ENCODE measurements at regions not wholly inside any gene's neighbourhood (a gene's known extent, or its start where the extent isn't known, plus 50 kb on each side); places are given as distances from the start of the nearest gene placed in this dataset.

DNA sequence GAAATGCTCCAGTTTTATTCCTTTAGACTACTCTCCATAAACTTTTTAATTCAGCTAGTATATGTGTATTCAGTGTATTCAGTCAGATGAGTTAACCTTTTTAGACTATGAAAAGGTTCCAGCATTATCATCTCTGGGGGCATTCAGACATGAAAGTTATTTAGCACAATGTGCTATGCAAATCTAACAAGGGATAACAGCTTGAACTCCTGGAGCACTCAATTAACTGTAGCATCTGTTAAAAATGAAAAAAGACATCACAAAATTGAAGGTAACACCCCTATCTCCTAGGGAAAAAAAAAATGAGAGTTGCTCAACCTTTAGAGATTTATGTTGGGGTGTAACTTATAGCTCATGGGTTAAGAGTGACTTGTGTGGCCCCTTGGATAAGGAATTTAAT is 211.5 kb downstream of the PHLDA1 start:
- Mint-ChIP-seq H3K36me3 (ENCODE audit: low read depth) (no peaks in the 10 kb centered on the region), H3K4me1 (peaks cover 34% of the 10 kb centered on the region), H3K27ac (no peak overlapping the region; the same call in 1 of the 2 replicates), H3K9me3 (no peaks in the 10 kb centered on the region), H3K27me3 (ENCODE audit: insufficient read depth, low read depth, poor library complexity) (no peaks in the 10 kb centered on the region), H3K4me3 (no peak overlapping the region)
- no peak overlapping the region for H3K4me3 ChIP-seq
- H3F3A ChIP-seq (replicated peaks; ENCODE audit: low read depth): no peaks in the 10 kb centered on the region
- H3K4me1 ChIP-seq (ENCODE audit: insufficient read depth): peaks cover 16% of the 10 kb centered on the region
- no peak for TF ChIP-seq EZH2 (IDR thresholded peaks at IDR 0.05; ENCODE audit: low read depth, unreplicated experiment)
- TF ChIP-seq ZNF114 (CRISPR knock-in tag; IDR thresholded peaks at IDR 0.05): no peak
- TF ChIP-seq ZNF331 (CRISPR knock-in tag; IDR thresholded peaks at IDR 0.05; ENCODE audit: low read depth): no peak
- TF ChIP-seq POLR2AphosphoS5 (IDR thresholded peaks at IDR 0.05; ENCODE audit: low read depth): no peak
- TF ChIP-seq, protein P1, sequence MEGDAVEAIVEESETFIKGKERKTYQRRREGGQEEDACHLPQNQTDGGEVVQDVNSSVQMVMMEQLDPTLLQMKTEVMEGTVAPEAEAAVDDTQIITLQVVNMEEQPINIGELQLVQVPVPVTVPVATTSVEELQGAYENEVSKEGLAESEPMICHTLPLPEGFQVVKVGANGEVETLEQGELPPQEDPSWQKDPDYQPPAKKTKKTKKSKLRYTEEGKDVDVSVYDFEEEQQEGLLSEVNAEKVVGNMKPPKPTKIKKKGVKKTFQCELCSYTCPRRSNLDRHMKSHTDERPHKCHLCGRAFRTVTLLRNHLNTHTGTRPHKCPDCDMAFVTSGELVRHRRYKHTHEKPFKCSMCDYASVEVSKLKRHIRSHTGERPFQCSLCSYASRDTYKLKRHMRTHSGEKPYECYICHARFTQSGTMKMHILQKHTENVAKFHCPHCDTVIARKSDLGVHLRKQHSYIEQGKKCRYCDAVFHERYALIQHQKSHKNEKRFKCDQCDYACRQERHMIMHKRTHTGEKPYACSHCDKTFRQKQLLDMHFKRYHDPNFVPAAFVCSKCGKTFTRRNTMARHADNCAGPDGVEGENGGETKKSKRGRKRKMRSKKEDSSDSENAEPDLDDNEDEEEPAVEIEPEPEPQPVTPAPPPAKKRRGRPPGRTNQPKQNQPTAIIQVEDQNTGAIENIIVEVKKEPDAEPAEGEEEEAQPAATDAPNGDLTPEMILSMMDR (conservative IDR thresholded peaks at IDR 0.05; ENCODE audit: low read depth in 2 of 2): no peak
- TF ChIP-seq JUNB (IDR thresholded peaks at IDR 0.05; ENCODE audit: unreplicated experiment): no peak
- TF ChIP-seq, protein P2, sequence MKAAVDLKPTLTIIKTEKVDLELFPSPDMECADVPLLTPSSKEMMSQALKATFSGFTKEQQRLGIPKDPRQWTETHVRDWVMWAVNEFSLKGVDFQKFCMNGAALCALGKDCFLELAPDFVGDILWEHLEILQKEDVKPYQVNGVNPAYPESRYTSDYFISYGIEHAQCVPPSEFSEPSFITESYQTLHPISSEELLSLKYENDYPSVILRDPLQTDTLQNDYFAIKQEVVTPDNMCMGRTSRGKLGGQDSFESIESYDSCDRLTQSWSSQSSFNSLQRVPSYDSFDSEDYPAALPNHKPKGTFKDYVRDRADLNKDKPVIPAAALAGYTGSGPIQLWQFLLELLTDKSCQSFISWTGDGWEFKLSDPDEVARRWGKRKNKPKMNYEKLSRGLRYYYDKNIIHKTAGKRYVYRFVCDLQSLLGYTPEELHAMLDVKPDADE (IDR thresholded peaks at IDR 0.05): no peak
- TF ChIP-seq, protein P3, sequence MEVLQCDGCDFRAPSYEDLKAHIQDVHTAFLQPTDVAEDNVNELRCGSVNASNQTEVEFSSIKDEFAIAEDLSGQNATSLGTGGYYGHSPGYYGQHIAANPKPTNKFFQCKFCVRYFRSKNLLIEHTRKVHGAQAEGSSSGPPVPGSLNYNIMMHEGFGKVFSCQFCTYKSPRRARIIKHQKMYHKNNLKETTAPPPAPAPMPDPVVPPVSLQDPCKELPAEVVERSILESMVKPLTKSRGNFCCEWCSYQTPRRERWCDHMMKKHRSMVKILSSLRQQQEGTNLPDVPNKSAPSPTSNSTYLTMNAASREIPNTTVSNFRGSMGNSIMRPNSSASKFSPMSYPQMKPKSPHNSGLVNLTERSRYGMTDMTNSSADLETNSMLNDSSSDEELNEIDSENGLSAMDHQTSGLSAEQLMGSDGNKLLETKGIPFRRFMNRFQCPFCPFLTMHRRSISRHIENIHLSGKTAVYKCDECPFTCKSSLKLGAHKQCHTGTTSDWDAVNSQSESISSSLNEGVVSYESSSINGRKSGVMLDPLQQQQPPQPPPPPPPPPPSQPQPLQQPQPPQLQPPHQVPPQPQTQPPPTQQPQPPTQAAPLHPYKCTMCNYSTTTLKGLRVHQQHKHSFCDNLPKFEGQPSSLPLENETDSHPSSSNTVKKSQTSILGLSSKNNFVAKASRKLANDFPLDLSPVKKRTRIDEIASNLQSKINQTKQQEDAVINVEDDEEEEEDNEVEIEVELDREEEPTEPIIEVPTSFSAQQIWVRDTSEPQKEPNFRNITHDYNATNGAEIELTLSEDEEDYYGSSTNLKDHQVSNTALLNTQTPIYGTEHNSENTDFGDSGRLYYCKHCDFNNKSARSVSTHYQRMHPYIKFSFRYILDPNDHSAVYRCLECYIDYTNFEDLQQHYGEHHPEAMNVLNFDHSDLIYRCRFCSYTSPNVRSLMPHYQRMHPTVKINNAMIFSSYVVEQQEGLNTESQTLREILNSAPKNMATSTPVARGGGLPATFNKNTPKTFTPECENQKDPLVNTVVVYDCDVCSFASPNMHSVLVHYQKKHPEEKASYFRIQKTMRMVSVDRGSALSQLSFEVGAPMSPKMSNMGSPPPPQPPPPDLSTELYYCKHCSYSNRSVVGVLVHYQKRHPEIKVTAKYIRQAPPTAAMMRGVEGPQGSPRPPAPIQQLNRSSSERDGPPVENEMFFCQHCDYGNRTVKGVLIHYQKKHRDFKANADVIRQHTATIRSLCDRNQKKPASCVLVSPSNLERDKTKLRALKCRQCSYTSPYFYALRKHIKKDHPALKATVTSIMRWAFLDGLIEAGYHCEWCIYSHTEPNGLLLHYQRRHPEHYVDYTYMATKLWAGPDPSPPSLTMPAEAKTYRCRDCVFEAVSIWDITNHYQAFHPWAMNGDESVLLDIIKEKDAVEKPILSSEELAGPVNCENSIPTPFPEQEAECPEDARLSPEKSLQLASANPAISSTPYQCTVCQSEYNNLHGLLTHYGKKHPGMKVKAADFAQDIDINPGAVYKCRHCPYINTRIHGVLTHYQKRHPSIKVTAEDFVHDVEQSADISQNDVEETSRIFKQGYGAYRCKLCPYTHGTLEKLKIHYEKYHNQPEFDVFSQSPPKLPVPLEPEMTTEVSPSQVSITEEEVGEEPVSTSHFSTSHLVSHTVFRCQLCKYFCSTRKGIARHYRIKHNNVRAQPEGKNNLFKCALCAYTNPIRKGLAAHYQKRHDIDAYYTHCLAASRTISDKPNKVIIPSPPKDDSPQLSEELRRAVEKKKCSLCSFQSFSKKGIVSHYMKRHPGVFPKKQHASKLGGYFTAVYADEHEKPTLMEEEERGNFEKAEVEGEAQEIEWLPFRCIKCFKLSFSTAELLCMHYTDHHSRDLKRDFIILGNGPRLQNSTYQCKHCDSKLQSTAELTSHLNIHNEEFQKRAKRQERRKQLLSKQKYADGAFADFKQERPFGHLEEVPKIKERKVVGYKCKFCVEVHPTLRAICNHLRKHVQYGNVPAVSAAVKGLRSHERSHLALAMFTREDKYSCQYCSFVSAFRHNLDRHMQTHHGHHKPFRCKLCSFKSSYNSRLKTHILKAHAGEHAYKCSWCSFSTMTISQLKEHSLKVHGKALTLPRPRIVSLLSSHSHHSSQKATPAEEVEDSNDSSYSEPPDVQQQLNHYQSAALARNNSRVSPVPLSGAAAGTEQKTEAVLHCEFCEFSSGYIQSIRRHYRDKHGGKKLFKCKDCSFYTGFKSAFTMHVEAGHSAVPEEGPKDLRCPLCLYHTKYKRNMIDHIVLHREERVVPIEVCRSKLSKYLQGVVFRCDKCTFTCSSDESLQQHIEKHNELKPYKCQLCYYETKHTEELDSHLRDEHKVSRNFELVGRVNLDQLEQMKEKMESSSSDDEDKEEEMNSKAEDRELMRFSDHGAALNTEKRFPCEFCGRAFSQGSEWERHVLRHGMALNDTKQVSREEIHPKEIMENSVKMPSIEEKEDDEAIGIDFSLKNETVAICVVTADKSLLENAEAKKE (CRISPR knock-in tag; IDR thresholded peaks at IDR 0.05): no peak
- no peak for TF ChIP-seq STAT1 (IDR thresholded peaks at IDR 0.05; ENCODE audit: unreplicated experiment)
- no peak for TF ChIP-seq CREB1 (CRISPR knock-in tag; IDR thresholded peaks at IDR 0.05; ENCODE audit: low read depth)
- TF ChIP-seq NANOG (IDR thresholded peaks at IDR 0.05; ENCODE audit: borderline replicate concordance): no peak
- TF ChIP-seq EZH2phosphoT487 (IDR thresholded peaks at IDR 0.05; ENCODE audit: unreplicated experiment): no peak
- TF ChIP-seq, protein P4, sequence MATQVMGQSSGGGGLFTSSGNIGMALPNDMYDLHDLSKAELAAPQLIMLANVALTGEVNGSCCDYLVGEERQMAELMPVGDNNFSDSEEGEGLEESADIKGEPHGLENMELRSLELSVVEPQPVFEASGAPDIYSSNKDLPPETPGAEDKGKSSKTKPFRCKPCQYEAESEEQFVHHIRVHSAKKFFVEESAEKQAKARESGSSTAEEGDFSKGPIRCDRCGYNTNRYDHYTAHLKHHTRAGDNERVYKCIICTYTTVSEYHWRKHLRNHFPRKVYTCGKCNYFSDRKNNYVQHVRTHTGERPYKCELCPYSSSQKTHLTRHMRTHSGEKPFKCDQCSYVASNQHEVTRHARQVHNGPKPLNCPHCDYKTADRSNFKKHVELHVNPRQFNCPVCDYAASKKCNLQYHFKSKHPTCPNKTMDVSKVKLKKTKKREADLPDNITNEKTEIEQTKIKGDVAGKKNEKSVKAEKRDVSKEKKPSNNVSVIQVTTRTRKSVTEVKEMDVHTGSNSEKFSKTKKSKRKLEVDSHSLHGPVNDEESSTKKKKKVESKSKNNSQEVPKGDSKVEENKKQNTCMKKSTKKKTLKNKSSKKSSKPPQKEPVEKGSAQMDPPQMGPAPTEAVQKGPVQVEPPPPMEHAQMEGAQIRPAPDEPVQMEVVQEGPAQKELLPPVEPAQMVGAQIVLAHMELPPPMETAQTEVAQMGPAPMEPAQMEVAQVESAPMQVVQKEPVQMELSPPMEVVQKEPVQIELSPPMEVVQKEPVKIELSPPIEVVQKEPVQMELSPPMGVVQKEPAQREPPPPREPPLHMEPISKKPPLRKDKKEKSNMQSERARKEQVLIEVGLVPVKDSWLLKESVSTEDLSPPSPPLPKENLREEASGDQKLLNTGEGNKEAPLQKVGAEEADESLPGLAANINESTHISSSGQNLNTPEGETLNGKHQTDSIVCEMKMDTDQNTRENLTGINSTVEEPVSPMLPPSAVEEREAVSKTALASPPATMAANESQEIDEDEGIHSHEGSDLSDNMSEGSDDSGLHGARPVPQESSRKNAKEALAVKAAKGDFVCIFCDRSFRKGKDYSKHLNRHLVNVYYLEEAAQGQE (IDR thresholded peaks at IDR 0.05; ENCODE audit: unreplicated experiment): no peak
- no peak overlapping the region for H3K4me2 ChIP-seq
- H3K9me2 ChIP-seq (ENCODE audit: insufficient read depth): peaks cover 7% of the 10 kb centered on the region; the same call in 1 of the 2 replicates
- no peaks in the 10 kb centered on the region for H3K36me3 ChIP-seq (ENCODE audit: insufficient read depth)
- H2AFZ ChIP-seq: no peak overlapping the region
- no peaks in the 10 kb centered on the region for H4K20me1 ChIP-seq (replicated peaks; ENCODE audit: insufficient read depth)
- no peaks in the 10 kb centered on the region for H3K27me3 ChIP-seq (ENCODE audit: insufficient read depth)
- DNase-seq (ENCODE audit: low spot score) (no peak), ATAC-seq (no peak)
- no peak overlapping the region for H3K27ac ChIP-seq (ENCODE audit: low read depth)
- no peaks in the 10 kb centered on the region for H3K79me2 ChIP-seq (replicated peaks; ENCODE audit: insufficient read depth)

Data from GM23338 (cell line).